ENCODE measurements at regions not wholly inside any gene's neighbourhood (a gene's known extent, or its start where the extent isn't known, plus 50 kb on each side); places are given as distances from the start of the nearest gene placed in this dataset.

GRCh38 chr10:125554016-125554703 lies 128.8 kb downstream of the TEX36 start:
- Histone ChIP-seq H3K27ac (ENCODE audit: low read length) (no peak overlapping the region), H3K4me3 (ENCODE audit: low read length) (no peak overlapping the region), H3K9ac (ENCODE audit: low read depth, low read length) (no peak overlapping the region), H3K27me3 (ENCODE audit: insufficient read depth, low read length) (0 out of 2 replicates have a peak, but pooled peaks cover 4% of the 10 kb centered on the region), H3K36me3 (ENCODE audit: insufficient read depth, low read depth, low read length) (no peaks in the 10 kb centered on the region), H3K9me3 (ENCODE audit: insufficient read depth, low read depth, low read length) (peaks cover 6% of the 10 kb centered on the region), H3K4me1 (ENCODE audit: insufficient read depth, low read length) (no peaks in the 10 kb centered on the region)

DNA sequence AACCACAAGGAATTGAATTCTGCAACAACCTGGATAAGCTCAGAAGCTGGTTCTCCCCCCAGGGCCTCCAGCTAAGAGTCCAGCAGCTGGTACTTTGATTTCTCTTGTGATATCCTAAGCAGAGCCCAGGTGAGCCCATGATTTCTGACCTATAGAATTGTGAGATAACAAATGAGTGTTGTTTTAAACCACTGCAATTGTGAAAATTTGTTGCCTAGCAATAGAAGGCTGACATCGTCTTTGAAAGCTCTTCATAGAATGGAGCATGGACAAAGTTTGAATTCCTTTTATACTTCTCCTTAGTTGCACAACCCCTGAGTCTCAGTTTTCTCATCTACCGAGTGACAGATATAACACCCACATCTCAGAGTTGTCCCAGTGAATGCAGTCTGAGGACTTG lies 129.9 kb downstream of the TEX36 start:
- Histone ChIP-seq H3K9ac (ENCODE audit: low read depth, low read length) (no peak overlapping the region), H3K4me1 (ENCODE audit: insufficient read depth, low read length) (no peaks in the 10 kb centered on the region), H3K9me3 (ENCODE audit: insufficient read depth, low read depth, low read length) (peaks cover 6% of the 10 kb centered on the region), H3K36me3 (ENCODE audit: insufficient read depth, low read depth, low read length) (no peaks in the 10 kb centered on the region), H3K27ac (ENCODE audit: low read length) (no peak overlapping the region), H3K27me3 (ENCODE audit: insufficient read depth, low read length) (peaks cover 4% of the 10 kb centered on the region; the same call in 1 of the 2 replicates), H3K4me3 (ENCODE audit: low read length) (no peak overlapping the region)

GRCh38 chr10:125551247-125551646 lies 131.7 kb downstream of the TEX36 start:
- Histone ChIP-seq H3K9me3 (ENCODE audit: insufficient read depth, low read depth, low read length) (peaks cover 6% of the 10 kb centered on the region), H3K9ac (ENCODE audit: low read depth, low read length) (no peak overlapping the region), H3K27ac (ENCODE audit: low read length) (no peak overlapping the region), H3K4me1 (ENCODE audit: insufficient read depth, low read length) (no peaks in the 10 kb centered on the region), H3K4me3 (ENCODE audit: low read length) (no peak overlapping the region), H3K36me3 (ENCODE audit: insufficient read depth, low read depth, low read length) (no peaks in the 10 kb centered on the region), H3K27me3 (ENCODE audit: insufficient read depth, low read length) (peaks cover 4% of the 10 kb centered on the region; the same call in 1 of the 2 replicates)

DNA sequence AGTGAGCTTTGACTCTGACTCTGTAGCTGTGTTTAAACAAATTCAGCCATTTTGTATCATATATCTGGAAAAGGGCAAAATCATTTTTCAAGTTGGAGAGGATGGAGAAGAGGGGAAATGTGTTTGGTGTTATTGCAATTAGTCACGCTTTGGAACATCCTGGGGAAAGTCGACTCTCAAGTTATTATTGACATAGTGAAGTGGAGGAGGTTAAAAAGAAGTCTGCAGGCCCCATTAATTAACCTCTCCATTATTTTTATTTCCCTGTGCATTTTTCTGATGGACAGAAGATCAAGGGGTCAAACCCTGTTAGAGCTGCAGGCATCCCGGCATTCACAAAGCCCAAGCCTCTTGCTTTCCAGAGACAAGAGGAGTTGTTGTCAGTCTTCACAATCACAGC lies 132.6 kb downstream of the TEX36 start:
- Histone ChIP-seq H3K4me3 (ENCODE audit: low read length) (no peak overlapping the region), H3K36me3 (ENCODE audit: insufficient read depth, low read depth, low read length) (no peaks in the 10 kb centered on the region), H3K4me1 (ENCODE audit: insufficient read depth, low read length) (peaks cover 5% of the 10 kb centered on the region; the same call in 1 of the 2 replicates), H3K9ac (ENCODE audit: low read depth, low read length) (no peak overlapping the region), H3K9me3 (ENCODE audit: insufficient read depth, low read depth, low read length) (peaks cover 6% of the 10 kb centered on the region), H3K27me3 (ENCODE audit: insufficient read depth, low read length) (no peaks in the 10 kb centered on the region; the same call in 1 of the 2 replicates), H3K27ac (ENCODE audit: low read length) (no peak overlapping the region)

DNA sequence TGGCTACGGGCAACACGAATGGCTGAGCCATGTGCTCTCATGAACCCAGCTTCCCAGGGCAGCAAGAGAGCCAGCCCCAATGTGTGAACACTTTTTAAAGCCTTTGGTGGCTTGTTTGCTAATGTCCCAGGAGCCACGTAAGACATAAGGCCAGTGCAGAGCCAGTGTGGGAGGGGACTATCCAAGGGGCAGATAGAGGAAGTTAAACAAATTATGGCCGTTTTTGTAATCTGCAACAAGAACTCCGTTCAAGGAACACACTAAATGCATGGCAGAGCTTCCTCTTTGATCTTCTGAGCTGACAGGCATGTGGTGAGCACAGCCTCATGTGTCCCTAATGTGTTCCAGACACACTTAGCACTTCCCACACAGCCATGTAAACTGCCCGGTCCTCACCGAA lies 133.3 kb downstream of the TEX36 start:
- Histone ChIP-seq H3K4me1 (ENCODE audit: insufficient read depth, low read length) (peaks cover 5% of the 10 kb centered on the region; the same call in 1 of the 2 replicates), H3K4me3 (ENCODE audit: low read length) (no peak overlapping the region), H3K36me3 (ENCODE audit: insufficient read depth, low read depth, low read length) (no peaks in the 10 kb centered on the region), H3K9me3 (ENCODE audit: insufficient read depth, low read depth, low read length) (peaks cover 6% of the 10 kb centered on the region), H3K27ac (ENCODE audit: low read length) (no peak overlapping the region), H3K27me3 (ENCODE audit: insufficient read depth, low read length) (no peaks in the 10 kb centered on the region; the same call in 1 of the 2 replicates), H3K9ac (ENCODE audit: low read depth, low read length) (no peak overlapping the region)

DNA sequence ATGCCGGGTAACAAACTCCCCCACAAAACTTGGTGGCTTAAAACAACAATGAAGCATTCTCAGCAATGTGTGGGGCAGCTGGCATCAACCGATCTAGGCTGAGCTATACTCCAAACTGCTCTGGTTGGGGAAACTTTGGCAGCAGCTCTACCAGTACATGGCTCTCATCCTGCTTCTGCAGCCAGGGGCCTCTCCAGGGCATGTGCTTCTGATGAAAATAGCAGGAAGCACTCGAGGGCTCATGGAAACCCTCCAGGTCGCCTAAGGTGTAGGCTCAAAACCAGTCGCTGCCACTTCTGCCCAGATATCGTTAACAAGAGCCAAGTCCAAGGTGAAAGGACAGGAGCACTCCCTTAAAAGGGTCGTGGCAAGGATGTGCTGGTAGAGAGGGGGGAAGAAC lies 134.1 kb downstream of the TEX36 start:
- Histone ChIP-seq H3K27ac (ENCODE audit: low read length) (no peak overlapping the region), H3K27me3 (ENCODE audit: insufficient read depth, low read length) (no peaks in the 10 kb centered on the region; the same call in 1 of the 2 replicates), H3K9ac (ENCODE audit: low read depth, low read length) (no peak overlapping the region)

GRCh38 chr10:125548356-125548755 lies 134.6 kb downstream of the TEX36 start:
- Histone ChIP-seq H3K27ac (ENCODE audit: low read length) (no peak overlapping the region), H3K36me3 (ENCODE audit: insufficient read depth, low read depth, low read length) (no peaks in the 10 kb centered on the region), H3K4me3 (ENCODE audit: low read length) (no peak overlapping the region), H3K4me1 (ENCODE audit: insufficient read depth, low read length) (peaks cover 5% of the 10 kb centered on the region; the same call in 1 of the 2 replicates), H3K9me3 (ENCODE audit: insufficient read depth, low read depth, low read length) (peaks cover 6% of the 10 kb centered on the region), H3K27me3 (ENCODE audit: insufficient read depth, low read length) (no peaks in the 10 kb centered on the region; the same call in 1 of the 2 replicates), H3K9ac (ENCODE audit: low read depth, low read length) (no peak overlapping the region)

More for the DNA sequence above, 134.1 kb downstream of the TEX36 start:
- Histone ChIP-seq H3K36me3 (ENCODE audit: insufficient read depth, low read depth, low read length) (no peaks in the 10 kb centered on the region), H3K9me3 (ENCODE audit: insufficient read depth, low read depth, low read length) (peaks cover 6% of the 10 kb centered on the region), H3K4me3 (ENCODE audit: low read length) (no peak overlapping the region), H3K4me1 (ENCODE audit: insufficient read depth, low read length) (peaks cover 5% of the 10 kb centered on the region; the same call in 1 of the 2 replicates)

GRCh38 chr10:125547010-125547650 lies 135.8 kb downstream of the TEX36 start:
- H3K9me3 ChIP-seq (ENCODE audit: insufficient read depth, low read depth, low read length), result no peaks in the 10 kb centered on the region
- no peak overlapping the region for H3K9ac ChIP-seq (ENCODE audit: low read depth, low read length)
- H3K36me3 ChIP-seq (ENCODE audit: insufficient read depth, low read depth, low read length), result no peaks in the 10 kb centered on the region
- H3K4me3 ChIP-seq (ENCODE audit: low read length), result no peak overlapping the region
- no peak overlapping the region for H3K27ac ChIP-seq (ENCODE audit: low read length)
- peaks cover 5% of the 10 kb centered on the region; the same call in 1 of the 2 replicates for H3K4me1 ChIP-seq (ENCODE audit: insufficient read depth, low read length)
- no peaks in the 10 kb centered on the region; the same call in 1 of the 2 replicates for H3K27me3 ChIP-seq (ENCODE audit: insufficient read depth, low read length)

GRCh38 chr10:125543796-125544195 lies 139.2 kb downstream of the TEX36 start:
- Histone ChIP-seq H3K9me3 (ENCODE audit: insufficient read depth, low read depth, low read length) (no peaks in the 10 kb centered on the region), H3K27ac (ENCODE audit: low read length) (no peak overlapping the region), H3K36me3 (ENCODE audit: insufficient read depth, low read depth, low read length) (no peaks in the 10 kb centered on the region), H3K9ac (ENCODE audit: low read depth, low read length) (no peak overlapping the region), H3K4me3 (ENCODE audit: low read length) (no peak overlapping the region), H3K27me3 (ENCODE audit: insufficient read depth, low read length) (no peaks in the 10 kb centered on the region; the same call in 1 of the 2 replicates), H3K4me1 (ENCODE audit: insufficient read depth, low read length) (peaks cover 5% of the 10 kb centered on the region; the same call in 1 of the 2 replicates)

DNA sequence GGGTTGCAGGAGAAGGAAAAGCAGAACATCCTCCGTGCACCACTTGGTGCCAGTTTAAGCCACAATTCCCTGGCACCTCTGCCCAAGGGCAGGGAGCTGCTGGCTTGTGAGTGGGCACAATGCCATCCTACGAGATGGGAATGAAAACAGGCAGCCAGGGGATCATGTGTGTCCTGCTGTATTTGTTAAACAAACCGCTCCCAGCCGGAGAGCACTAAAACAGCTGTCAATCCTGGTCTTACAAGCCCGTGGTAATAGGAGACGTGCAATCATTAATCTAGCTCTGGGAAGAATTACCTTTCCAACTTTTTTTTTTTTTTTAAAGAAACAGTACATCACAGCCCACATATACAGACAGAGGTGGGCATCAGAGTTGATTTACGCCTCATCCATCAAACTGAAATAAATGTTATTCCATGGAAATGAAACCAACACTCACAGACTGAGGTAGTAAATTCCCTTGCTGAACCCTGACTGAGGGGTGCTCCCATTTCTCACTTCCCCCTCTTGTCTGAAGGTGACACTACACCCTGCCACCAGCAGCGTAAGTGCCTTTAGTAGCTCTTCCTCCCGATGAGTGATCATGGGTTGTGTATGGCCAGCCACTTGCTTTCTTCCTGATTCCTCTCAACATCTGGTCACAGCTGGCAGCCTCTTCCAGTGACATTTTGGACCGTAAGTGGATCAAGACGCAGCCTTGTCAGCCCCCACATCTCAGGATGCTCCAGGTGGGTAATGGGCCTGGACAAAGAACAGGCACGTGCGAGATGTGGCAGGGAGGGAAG lies 143.8 kb downstream of the TEX36 start:
- Histone ChIP-seq H3K9ac (ENCODE audit: low read depth, low read length) (no peak overlapping the region), H3K4me3 (ENCODE audit: low read length) (no peak overlapping the region), H3K9me3 (ENCODE audit: insufficient read depth, low read depth, low read length) (no peaks in the 10 kb centered on the region), H3K36me3 (ENCODE audit: insufficient read depth, low read depth, low read length) (no peaks in the 10 kb centered on the region), H3K4me1 (ENCODE audit: insufficient read depth, low read length) (no peaks in the 10 kb centered on the region), H3K27me3 (ENCODE audit: insufficient read depth, low read length) (no peaks in the 10 kb centered on the region), H3K27ac (ENCODE audit: low read length) (no peak overlapping the region)

GRCh38 chr10:125536236-125536635 lies 146.7 kb downstream of the TEX36 start:
- Histone ChIP-seq H3K27me3 (ENCODE audit: insufficient read depth, low read length) (no peaks in the 10 kb centered on the region), H3K27ac (ENCODE audit: low read length) (no peak overlapping the region), H3K4me1 (ENCODE audit: insufficient read depth, low read length) (no peaks in the 10 kb centered on the region), H3K9ac (ENCODE audit: low read depth, low read length) (no peak overlapping the region), H3K9me3 (ENCODE audit: insufficient read depth, low read depth, low read length) (no peaks in the 10 kb centered on the region), H3K36me3 (ENCODE audit: insufficient read depth, low read depth, low read length) (no peaks in the 10 kb centered on the region), H3K4me3 (ENCODE audit: low read length) (no peak overlapping the region)

Measured in iPS-20b (cell line).